ENCODE measurements at regions not wholly inside any gene's neighbourhood (a gene's known extent, or its start where the extent isn't known, plus 50 kb on each side); places are given as distances from the start of the nearest gene placed in this dataset.
"Not testable (repeated sequence)": the region's sequence is repeated elsewhere in the genome, so short reads cannot be mapped to it uniquely, and the experiment has no call there.

GRCh38 chr6:144372611-144373594 is 87.8 kb downstream of the UTRN start:
- no peak overlapping the region for H3K4me3 ChIP-seq (ENCODE audit: insufficient read depth, low read depth, low read length, poor library complexity, severe bottlenecking)
- H3K9me3 ChIP-seq (ENCODE audit: control insufficient read depth, low read length), result no peaks in the 10 kb centered on the region
- H3K4me1 ChIP-seq (ENCODE audit: control insufficient read depth, insufficient read depth, low read length, poor library complexity, severe bottlenecking), result peaks cover 8% of the 10 kb centered on the region
- no peak overlapping the region for H3K27ac ChIP-seq (ENCODE audit: insufficient read depth, low read length, poor library complexity, severe bottlenecking)
- H3K36me3 ChIP-seq (ENCODE audit: control insufficient read depth, insufficient read depth, low read length), result no peaks in the 10 kb centered on the region
- H3K27me3 ChIP-seq (replicated peaks; ENCODE audit: control insufficient read depth, insufficient read depth, low read length, poor library complexity, severe bottlenecking), result no peaks in the 10 kb centered on the region
- DNase-seq, result no peak

- H3K4me3 ChIP-seq (ENCODE audit: insufficient read depth, low read depth, low read length, poor library complexity, severe bottlenecking); DNase-seq; H3K4me1 ChIP-seq (ENCODE audit: control insufficient read depth, insufficient read depth, low read length, poor library complexity, severe bottlenecking); H3K27me3 ChIP-seq (replicated peaks; ENCODE audit: control insufficient read depth, insufficient read depth, low read length, poor library complexity, severe bottlenecking); H3K27ac ChIP-seq (ENCODE audit: insufficient read depth, low read length, poor library complexity, severe bottlenecking); H3K36me3 ChIP-seq (ENCODE audit: control insufficient read depth, insufficient read depth, low read length); H3K9me3 ChIP-seq (ENCODE audit: control insufficient read depth, low read length): not testable (repeated sequence)
Observed at GRCh38 chr6:144374525-144374924, 89.4 kb downstream of the UTRN start.

GRCh38 chr6:144377586-144378210 is 92.6 kb downstream of the UTRN start:
- H3K4me1 ChIP-seq (ENCODE audit: control insufficient read depth, insufficient read depth, low read length, poor library complexity, severe bottlenecking), result peaks cover 5% of the 10 kb centered on the region
- no peaks in the 10 kb centered on the region for H3K27me3 ChIP-seq (replicated peaks; ENCODE audit: control insufficient read depth, insufficient read depth, low read length, poor library complexity, severe bottlenecking)
- no peak for DNase-seq
- H3K4me3 ChIP-seq (ENCODE audit: insufficient read depth, low read depth, low read length, poor library complexity, severe bottlenecking), result no peak overlapping the region
- peaks cover 3% of the 10 kb centered on the region for H3K36me3 ChIP-seq (ENCODE audit: control insufficient read depth, insufficient read depth, low read length)
- no peaks in the 10 kb centered on the region for H3K9me3 ChIP-seq (ENCODE audit: control insufficient read depth, low read length)
- H3K27ac ChIP-seq (ENCODE audit: insufficient read depth, low read length, poor library complexity, severe bottlenecking), result no peak overlapping the region

- DNase-seq, result no peak
- Histone ChIP-seq H3K36me3 (ENCODE audit: control insufficient read depth, insufficient read depth, low read length) (peaks cover 3% of the 10 kb centered on the region), H3K27ac (ENCODE audit: insufficient read depth, low read length, poor library complexity, severe bottlenecking) (no peak overlapping the region)
Observed at GRCh38 chr6:144378437-144378836, 93.3 kb downstream of the UTRN start.

GRCh38 chr6:144379356-144379755 is 94.2 kb downstream of the UTRN start:
- Histone ChIP-seq H3K36me3 (ENCODE audit: control insufficient read depth, insufficient read depth, low read length) (peaks cover 3% of the 10 kb centered on the region), H3K27me3 (replicated peaks; ENCODE audit: control insufficient read depth, insufficient read depth, low read length, poor library complexity, severe bottlenecking) (no peaks in the 10 kb centered on the region), H3K4me3 (ENCODE audit: insufficient read depth, low read depth, low read length, poor library complexity, severe bottlenecking) (no peak overlapping the region), H3K4me1 (ENCODE audit: control insufficient read depth, insufficient read depth, low read length, poor library complexity, severe bottlenecking) (peaks cover 5% of the 10 kb centered on the region), H3K27ac (ENCODE audit: insufficient read depth, low read length, poor library complexity, severe bottlenecking) (no peak overlapping the region), H3K9me3 (ENCODE audit: control insufficient read depth, low read length) (no peaks in the 10 kb centered on the region)
- DNase-seq, result no peak

More at GRCh38 chr6:144378437-144378836, 93.3 kb downstream of the UTRN start:
- Histone ChIP-seq H3K4me1 (ENCODE audit: control insufficient read depth, insufficient read depth, low read length, poor library complexity, severe bottlenecking) (peaks cover 5% of the 10 kb centered on the region), H3K9me3 (ENCODE audit: control insufficient read depth, low read length) (no peaks in the 10 kb centered on the region), H3K27me3 (replicated peaks; ENCODE audit: control insufficient read depth, insufficient read depth, low read length, poor library complexity, severe bottlenecking) (no peaks in the 10 kb centered on the region), H3K4me3 (ENCODE audit: insufficient read depth, low read depth, low read length, poor library complexity, severe bottlenecking) (no peak overlapping the region)

- not testable (repeated sequence) for DNase-seq; H3K9me3 ChIP-seq (ENCODE audit: control insufficient read depth, low read length); H3K4me3 ChIP-seq (ENCODE audit: insufficient read depth, low read depth, low read length, poor library complexity, severe bottlenecking); H3K27ac ChIP-seq (ENCODE audit: insufficient read depth, low read length, poor library complexity, severe bottlenecking); H3K36me3 ChIP-seq (ENCODE audit: control insufficient read depth, insufficient read depth, low read length); H3K27me3 ChIP-seq (replicated peaks; ENCODE audit: control insufficient read depth, insufficient read depth, low read length, poor library complexity, severe bottlenecking); H3K4me1 ChIP-seq (ENCODE audit: control insufficient read depth, insufficient read depth, low read length, poor library complexity, severe bottlenecking)
Observed at GRCh38 chr6:144381499-144381898, 96.4 kb downstream of the UTRN start.

- Histone ChIP-seq H3K4me3 (ENCODE audit: insufficient read depth, low read depth, low read length, poor library complexity, severe bottlenecking) (no peak overlapping the region), H3K36me3 (ENCODE audit: control insufficient read depth, insufficient read depth, low read length) (peaks cover 3% of the 10 kb centered on the region), H3K4me1 (ENCODE audit: control insufficient read depth, insufficient read depth, low read length, poor library complexity, severe bottlenecking) (no peaks in the 10 kb centered on the region), H3K27me3 (replicated peaks; ENCODE audit: control insufficient read depth, insufficient read depth, low read length, poor library complexity, severe bottlenecking) (no peaks in the 10 kb centered on the region), H3K9me3 (ENCODE audit: control insufficient read depth, low read length) (no peaks in the 10 kb centered on the region), H3K27ac (ENCODE audit: insufficient read depth, low read length, poor library complexity, severe bottlenecking) (no peak overlapping the region)
- no peak for DNase-seq
Observed at GRCh38 chr6:144383336-144383735, 98.2 kb downstream of the UTRN start.

GRCh38 chr6:144384427-144384826 is 99.3 kb downstream of the UTRN start:
- peaks cover 3% of the 10 kb centered on the region for H3K36me3 ChIP-seq (ENCODE audit: control insufficient read depth, insufficient read depth, low read length)
- H3K27me3 ChIP-seq (replicated peaks; ENCODE audit: control insufficient read depth, insufficient read depth, low read length, poor library complexity, severe bottlenecking), result no peaks in the 10 kb centered on the region
- no peak overlapping the region for H3K27ac ChIP-seq (ENCODE audit: insufficient read depth, low read length, poor library complexity, severe bottlenecking)
- no peaks in the 10 kb centered on the region for H3K9me3 ChIP-seq (ENCODE audit: control insufficient read depth, low read length)
- no peaks in the 10 kb centered on the region for H3K4me1 ChIP-seq (ENCODE audit: control insufficient read depth, insufficient read depth, low read length, poor library complexity, severe bottlenecking)
- no peak overlapping the region for H3K4me3 ChIP-seq (ENCODE audit: insufficient read depth, low read depth, low read length, poor library complexity, severe bottlenecking)
- no peak for DNase-seq

- not testable (repeated sequence) for H3K36me3 ChIP-seq (ENCODE audit: control insufficient read depth, insufficient read depth, low read length); H3K4me1 ChIP-seq (ENCODE audit: control insufficient read depth, insufficient read depth, low read length, poor library complexity, severe bottlenecking); H3K9me3 ChIP-seq (ENCODE audit: control insufficient read depth, low read length); H3K27me3 ChIP-seq (replicated peaks; ENCODE audit: control insufficient read depth, insufficient read depth, low read length, poor library complexity, severe bottlenecking); H3K27ac ChIP-seq (ENCODE audit: insufficient read depth, low read length, poor library complexity, severe bottlenecking); H3K4me3 ChIP-seq (ENCODE audit: insufficient read depth, low read depth, low read length, poor library complexity, severe bottlenecking); DNase-seq
Observed at GRCh38 chr6:144389474-144389873, 104.3 kb downstream of the UTRN start.

GRCh38 chr6:144390202-144390601 is 105.1 kb downstream of the UTRN start:
- Histone ChIP-seq H3K36me3 (ENCODE audit: control insufficient read depth, insufficient read depth, low read length) (no peaks in the 10 kb centered on the region), H3K9me3 (ENCODE audit: control insufficient read depth, low read length) (no peaks in the 10 kb centered on the region), H3K4me3 (ENCODE audit: insufficient read depth, low read depth, low read length, poor library complexity, severe bottlenecking) (no peak overlapping the region), H3K27ac (ENCODE audit: insufficient read depth, low read length, poor library complexity, severe bottlenecking) (no peak overlapping the region), H3K4me1 (ENCODE audit: control insufficient read depth, insufficient read depth, low read length, poor library complexity, severe bottlenecking) (peaks cover 2% of the 10 kb centered on the region), H3K27me3 (replicated peaks; ENCODE audit: control insufficient read depth, insufficient read depth, low read length, poor library complexity, severe bottlenecking) (no peaks in the 10 kb centered on the region)
- DNase-seq, result no peak

Data from effector memory CD4-positive, alpha-beta T cell (primary cell).